ENCODE measurements at regions not wholly inside any gene's neighbourhood (a gene's known extent, or its start where the extent isn't known, plus 50 kb on each side); places are given as distances from the start of the nearest gene placed in this dataset.
"Not testable (repeated sequence)": the region's sequence is repeated elsewhere in the genome, so short reads cannot be mapped to it uniquely, and the experiment has no call there.

DNA sequence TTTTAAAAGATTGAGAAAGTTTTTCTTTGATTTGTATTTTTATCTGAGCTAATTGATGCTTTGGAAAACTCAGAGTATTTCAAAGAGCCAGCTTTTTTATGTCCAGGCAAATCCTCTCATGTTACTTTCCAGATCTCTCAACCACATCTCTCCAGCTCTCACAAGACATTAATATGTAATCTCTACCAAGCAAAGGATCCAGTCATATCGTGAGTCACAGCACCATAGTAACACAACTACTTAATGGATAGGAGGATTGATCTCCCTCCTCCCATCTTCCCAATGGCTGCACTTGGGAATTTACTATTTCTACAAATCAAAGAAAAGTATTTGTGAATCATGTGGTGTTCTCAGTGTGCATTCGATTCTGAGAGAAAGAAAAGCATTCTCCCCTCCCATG lies 63.3 kb downstream of the POU4F1 start:
- DNase-seq, result no peak

DNA sequence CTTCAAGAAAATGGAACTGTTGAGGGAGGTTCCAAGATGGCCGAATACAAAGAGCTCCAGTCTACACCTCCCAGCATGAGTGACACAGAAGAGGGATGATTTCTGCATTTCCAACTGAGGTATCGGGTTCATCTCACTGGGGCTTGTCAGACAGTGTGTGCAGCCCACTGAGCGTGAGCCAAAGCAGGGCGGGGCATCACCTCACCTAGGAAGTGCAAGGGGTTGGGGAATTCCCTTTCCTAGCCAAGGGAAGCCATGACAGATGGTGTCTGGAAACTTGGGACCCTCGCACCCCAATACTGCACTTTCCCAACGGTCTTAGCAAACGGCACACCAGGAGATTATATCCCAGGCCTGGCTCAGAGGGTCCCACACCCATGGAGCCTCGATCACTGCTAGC lies 77.3 kb downstream of the POU4F1 start:
- not testable (repeated sequence) for DNase-seq

GRCh38 chr13:78524936-78525335 lies 78.4 kb downstream of the POU4F1 start:
- no peak for DNase-seq

DNA sequence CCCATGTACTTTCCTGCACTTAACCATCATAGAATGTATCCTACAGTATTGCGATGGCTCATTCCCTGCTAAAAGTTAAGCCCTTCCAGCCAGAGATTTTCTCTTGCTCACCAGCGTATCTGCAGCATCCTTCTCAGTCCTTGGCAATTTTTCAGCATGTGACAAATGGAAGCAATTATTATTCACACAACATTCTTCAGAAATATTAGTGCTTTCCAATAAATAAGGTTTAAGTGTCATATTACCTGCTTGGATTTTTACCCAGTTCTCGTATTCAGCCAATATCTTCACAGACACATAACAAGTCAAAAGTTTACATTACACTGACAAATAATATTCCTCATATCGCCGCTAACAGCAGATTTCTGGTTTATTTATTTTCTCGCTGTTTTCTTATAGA lies 82.3 kb downstream of the POU4F1 start:
- DNase-seq, result no peak

- DNase-seq, result no peak
Observed at GRCh38 chr13:78520425-78520824, 82.9 kb downstream of the POU4F1 start.

- DNase-seq, result not testable (repeated sequence)
Observed at GRCh38 chr13:78518482-78518881, 84.9 kb downstream of the POU4F1 start.

- DNase-seq, result peak in 2 of 3 experiments; percentile 29 to 74
Observed at GRCh38 chr13:78499802-78500201, 103.5 kb downstream of the POU4F1 start.

GRCh38 chr13:78497702-78498355 lies 105.5 kb downstream of the POU4F1 start:
- no peak for DNase-seq

- DNase-seq, result no peak
Observed at GRCh38 chr13:78491978-78492377, 111.4 kb downstream of the POU4F1 start.

DNA sequence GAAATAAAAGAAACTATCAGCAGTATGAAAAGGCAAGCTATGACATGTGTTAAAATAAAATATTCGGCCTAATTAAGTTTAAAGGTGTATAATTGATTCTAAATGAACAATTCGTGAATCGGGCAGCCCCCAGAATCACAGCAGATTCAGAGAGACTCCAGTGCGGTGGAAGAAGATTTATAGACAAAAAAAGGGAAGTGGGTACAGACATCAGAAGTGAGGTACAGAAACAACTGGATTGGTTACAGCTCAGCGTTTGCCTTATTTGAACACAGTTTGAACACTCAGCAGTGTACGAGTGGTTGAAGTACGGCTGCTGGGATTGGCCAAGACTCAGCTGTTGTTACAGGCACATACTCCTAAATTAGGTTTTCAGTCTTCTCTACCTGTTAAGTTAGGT lies 113.1 kb downstream of the POU4F1 start:
- not testable (repeated sequence) for DNase-seq

- DNase-seq, result no peak
Observed at GRCh38 chr13:78487707-78488106, 115.6 kb downstream of the POU4F1 start.

GRCh38 chr13:78485803-78486202 lies 117.5 kb downstream of the POU4F1 start:
- DNase-seq, result peak in 1 of 3 experiments; percentile 55

- no peak for DNase-seq
Observed at GRCh38 chr13:78478183-78478582, 125.2 kb downstream of the POU4F1 start.

- no peak for DNase-seq
Observed at GRCh38 chr13:78476910-78477309, 126.4 kb downstream of the POU4F1 start.

- DNase-seq, result no peak
Observed at GRCh38 chr13:78468621-78469020, 134.7 kb downstream of the POU4F1 start.

DNA sequence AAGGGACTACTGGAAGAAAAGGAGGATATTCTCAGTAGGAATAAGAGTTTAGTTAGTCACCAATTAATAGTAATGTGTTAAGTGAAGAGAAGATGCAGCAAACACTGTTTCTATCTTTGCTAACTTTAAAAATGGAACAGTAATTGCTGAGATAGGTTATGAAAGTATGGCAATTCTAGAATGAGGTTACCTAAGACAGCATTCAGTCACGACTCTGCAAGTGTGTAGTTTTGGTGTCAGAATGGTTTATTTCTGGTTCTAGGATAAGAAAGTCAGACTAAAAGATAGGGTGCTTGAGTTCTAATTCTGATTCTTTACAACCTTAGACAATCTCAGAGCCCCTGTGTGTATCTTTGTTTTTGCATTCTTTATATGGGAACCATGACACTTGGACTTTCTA lies 138.1 kb downstream of the POU4F1 start:
- DNase-seq, result no peak

DNA sequence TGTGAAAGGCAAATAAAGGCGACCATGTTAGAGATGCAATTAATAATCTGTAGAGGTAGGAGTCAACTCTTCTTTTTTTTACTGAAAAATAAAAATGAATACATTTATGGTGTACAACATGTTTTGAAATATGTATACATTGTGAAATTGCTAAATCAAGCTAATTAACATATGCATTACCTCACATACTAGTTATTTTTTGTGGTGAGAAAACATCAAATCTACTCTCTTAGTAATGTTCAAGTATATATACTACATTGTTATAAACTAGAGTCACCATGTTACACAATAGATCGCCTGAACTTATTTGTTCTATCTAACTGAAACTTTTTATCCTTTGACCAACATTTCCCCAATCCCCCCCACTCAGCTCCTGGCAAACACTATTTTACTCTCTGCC lies 143.2 kb downstream of the POU4F1 start:
- no peak for DNase-seq

DNA sequence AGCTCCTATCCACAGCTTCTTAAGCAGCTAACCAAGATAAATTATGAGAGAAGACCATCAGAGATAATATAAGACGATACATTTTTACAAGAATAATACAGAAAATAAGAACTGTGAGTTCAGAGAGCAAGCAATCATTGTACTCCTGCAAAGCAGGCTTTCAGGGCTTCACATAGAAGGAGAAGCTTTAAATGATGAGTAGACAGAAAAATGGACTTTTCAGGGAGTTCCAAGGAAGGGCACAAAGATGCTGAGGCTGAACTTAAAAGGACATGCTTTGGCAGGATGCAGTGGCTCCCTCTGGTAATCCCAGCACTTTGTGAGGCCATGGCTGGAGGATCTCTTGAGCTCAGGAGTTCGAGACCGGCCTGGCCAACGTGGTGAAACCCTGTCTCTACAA lies 159.5 kb downstream of the POU4F1 start:
- DNase-seq, result no peak

- peak in 1 of 3 experiments; percentile 35 for DNase-seq
Observed at GRCh38 chr13:78437781-78438180, 165.6 kb downstream of the POU4F1 start.

GRCh38 chr13:78436311-78436710 lies 167.0 kb downstream of the POU4F1 start:
- DNase-seq, result no peak

DNA sequence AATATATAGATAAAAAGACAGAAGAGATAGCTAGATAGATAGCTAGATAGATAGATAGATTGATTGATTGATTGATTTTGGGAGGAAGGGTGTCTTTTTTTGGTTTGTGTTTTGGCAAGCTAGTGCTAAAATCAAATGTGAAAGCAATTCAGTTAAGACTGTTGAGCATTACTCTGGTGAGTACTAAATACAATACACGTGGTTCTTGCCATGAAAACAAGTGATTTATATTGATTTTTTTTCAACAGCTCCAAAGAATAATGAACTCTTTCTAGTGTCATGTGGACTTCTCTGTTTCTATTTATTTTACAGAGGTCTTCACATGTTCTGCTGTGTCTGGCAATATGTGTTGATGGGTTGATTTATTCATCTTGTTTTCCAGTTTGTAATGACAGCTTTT lies 172.0 kb downstream of the POU4F1 start:
- no peak for DNase-seq

- DNase-seq, result no peak
Observed at GRCh38 chr13:78430811-78431210, 172.5 kb downstream of the POU4F1 start.

- peak in 2 of 3 experiments; percentile 34 to 50 for DNase-seq
Observed at GRCh38 chr13:78430166-78430791, 173.1 kb downstream of the POU4F1 start.

DNA sequence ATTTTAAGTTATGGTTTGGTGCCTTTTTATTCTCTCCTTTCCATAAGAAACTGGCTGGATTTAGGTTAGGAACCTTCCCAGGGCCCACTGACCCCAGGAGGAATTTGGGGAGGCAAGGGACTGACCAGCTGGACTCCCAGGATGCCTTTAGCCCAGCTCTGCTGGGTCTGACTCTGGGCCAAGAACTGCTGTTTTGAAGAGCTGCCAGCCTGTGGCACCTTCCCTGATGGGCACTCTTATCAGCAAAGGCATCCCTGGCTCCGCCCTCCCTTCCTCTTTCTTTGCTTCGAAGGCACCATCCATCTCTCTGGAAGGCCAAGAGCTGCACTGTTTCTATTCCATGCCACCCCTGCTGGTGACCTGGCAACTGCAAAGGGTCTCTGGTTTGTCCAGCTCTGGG lies 174.7 kb downstream of the POU4F1 start:
- DNase-seq, result no peak

- no peak for DNase-seq
Observed at GRCh38 chr13:78426183-78426582, 177.2 kb downstream of the POU4F1 start.

Measured in NCI-H1417 (cell line).